ENCODE measurements at regions not wholly inside any gene's neighbourhood (a gene's known extent, or its start where the extent isn't known, plus 50 kb on each side); places are given as distances from the start of the nearest gene placed in this dataset.
A peak's percentile ranks its signal among the peaks of the same experiment; 100 is the strongest.

DNA sequence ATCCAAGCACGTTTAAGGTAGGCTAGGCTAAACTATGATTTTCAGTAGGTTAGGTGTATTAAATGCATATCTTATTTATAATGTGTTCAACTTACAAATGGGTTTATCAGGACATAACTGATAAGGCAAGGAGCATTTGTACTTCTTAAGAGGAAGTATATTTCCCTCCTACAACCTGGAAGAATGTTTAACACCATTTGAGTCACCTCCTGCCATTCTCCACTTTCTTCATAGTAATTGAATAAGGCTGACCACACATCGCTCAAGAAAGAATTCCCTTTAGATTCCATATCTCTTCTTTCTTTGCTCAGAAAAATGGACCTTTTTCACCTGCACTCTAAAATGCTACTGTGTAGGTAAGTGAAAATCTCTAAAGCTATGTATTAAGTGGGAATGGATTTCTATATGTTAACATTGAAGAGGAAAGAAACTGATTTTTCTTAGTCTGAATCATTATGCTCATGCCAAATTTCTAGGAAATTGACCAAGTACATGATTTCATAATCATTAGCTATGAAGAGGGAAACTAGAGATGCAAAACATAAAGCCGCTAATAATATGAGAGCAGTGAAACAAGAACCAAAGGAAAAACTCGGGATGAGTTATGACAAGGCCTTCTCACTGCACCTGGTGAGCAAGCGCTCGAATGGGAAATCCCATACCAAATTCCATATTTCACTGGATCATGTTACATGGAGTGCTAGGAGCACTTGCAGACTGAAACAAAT is 210.4 kb downstream of the ALDH8A1 start:
- no peak for DNase-seq (ENCODE audit: low spot score)

DNA sequence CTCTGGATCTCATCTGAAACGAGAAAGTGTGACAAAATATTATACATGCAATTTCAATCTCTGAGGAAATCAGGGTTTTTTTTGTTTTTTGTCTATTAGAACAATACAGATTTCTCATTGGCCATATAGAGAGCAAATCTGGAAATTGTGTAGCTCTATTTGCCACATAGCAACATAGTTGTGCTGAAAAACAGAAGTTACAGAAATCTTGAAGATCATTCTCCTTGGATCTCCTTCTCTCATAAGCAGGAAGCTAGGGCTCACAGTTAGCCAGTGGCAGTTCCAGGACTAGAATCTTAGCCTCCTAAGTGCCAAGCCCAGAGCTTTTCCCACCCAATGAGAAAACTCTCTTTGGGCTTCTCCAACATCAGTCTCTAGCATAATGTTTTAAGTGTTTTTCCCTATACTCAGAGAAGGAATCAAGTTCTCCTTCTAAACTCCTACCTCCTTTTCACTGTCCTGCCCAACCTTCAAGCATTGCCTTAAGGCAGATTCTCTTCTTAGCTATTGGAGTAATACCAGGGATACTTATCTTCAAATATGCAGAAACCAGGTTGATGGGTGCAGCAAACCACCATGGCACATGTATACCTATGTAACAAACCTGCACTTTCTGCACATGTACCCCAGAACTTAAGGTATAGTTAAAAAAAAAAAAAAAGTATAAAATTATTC is 211.6 kb downstream of the ALDH8A1 start:
- DNase-seq (ENCODE audit: low spot score): no peak

DNA sequence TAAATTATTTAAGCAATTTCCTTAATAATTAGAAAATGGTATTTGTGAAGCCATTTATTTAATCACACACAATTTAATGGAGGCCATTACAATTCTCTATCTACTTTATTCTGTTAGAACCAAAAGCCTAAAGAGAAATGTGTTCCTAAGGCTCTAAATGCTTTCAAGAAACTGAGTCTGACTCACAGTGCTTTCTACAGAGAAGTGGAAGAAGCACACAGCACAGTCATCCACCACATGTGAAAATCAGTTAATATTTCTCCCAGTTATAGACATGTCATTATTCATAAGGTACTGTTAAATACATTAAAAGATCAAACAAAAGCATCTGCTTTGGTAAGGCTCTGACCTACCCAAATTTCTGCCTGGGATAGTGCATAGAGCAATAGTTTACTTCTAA is 214.4 kb downstream of the ALDH8A1 start:
- DNase-seq (ENCODE audit: low spot score): no peak

DNA sequence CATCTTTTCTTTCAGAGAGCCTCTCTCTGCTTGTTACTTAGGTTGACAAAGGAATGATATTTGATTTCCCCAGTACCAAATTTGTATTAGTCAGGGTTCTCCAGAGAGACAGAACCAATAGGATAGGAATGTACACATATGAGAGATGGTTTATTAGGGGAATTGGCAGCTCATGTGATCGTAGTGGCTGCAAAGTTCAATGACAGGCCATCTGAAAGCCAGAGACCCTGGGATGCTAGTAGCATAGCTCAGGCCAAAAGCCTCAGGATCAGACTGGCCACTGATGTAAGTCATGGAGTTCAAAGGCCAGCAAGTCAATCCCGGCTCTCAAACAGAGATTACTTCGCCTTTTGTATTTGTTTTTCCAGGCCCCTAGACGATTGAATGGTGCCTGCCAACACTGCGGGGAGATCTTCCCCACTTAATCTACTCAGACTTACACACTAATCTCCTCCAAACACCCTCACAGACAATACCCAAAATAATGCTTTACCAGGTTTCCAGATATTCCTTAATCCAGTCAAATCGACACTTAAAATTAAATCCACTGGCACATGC is 215.5 kb downstream of the ALDH8A1 start:
- peak; percentile 56 for DNase-seq (ENCODE audit: low spot score)

DNA sequence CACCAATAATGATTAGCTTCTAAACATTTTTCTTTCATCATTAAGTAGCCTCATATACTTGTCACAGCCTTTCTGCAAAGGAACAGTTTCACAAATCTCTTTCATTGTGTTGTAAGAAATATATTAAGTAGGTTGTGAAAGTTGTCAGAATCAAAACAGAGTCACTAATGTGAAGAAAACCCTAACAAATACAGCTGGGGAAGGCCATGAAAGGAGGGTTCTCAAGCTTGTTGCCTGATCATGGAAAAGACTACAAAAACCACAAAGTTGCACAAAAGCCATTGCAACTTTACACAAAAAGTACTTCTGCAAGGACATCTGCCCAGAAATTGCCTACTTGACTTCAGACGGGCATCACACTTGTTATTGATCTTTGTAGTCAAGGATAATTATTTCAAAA is 216.1 kb downstream of the ALDH8A1 start:
- no peak for DNase-seq (ENCODE audit: low spot score)

DNA sequence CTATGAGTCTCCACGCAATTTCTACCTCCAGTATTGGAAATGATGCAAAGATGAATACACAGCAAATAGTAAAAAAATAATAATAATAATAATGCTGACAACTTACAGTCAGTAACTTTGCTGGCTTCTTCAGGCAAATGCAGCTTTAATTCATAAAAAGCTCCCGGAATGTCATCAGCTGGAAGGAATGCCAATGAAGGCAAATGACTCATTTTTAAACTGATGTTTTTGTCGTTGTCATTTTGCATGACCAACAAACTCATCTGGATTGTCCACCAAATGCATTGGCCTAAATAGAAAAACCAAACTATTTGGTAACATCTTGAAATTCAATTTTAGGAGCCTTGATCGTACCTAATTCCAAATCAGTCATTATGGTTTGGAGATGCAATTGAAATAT is 217.1 kb downstream of the ALDH8A1 start:
- DNase-seq (ENCODE audit: low spot score): no peak

DNA sequence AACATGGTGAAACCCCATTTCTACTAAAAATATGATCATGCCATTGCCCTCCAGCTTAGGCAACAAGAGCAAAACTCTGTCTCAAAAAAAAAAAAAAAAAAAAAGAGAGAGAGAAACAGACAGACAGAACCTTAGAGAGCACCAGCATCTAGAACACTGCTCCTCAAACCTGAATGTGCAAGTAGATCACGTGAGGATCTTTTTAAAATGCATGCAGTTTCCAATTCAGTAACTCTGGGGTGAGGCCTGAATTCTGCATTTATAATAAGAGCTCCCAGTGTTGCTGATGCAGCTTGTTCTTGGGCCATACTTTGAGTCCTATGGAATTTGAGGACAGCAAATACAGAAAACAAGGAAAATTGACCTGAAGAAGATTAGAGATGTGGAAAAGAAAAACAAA is 218.3 kb downstream of the ALDH8A1 start:
- no peak for DNase-seq (ENCODE audit: low spot score)

DNA sequence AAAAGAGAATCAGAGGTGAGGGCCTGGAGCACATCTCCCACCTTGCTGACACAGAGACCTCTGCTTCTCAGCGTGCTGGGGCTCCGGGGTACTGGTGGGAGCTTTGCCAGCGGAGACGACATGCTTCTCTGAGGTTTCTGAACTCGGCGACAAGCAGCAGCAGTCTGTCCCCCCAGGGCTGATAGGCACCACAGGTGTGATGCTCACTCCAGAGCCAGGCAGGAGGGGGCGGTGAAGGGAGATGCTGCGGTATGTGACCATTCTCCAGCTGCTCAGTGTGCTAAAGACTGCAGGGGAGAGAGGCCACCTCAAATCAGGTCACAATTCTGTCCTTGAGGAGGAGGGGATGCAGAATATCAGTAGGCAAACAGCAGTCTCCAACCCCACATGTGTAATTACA is 219.9 kb downstream of the ALDH8A1 start:
- DNase-seq (ENCODE audit: low spot score): no peak

DNA sequence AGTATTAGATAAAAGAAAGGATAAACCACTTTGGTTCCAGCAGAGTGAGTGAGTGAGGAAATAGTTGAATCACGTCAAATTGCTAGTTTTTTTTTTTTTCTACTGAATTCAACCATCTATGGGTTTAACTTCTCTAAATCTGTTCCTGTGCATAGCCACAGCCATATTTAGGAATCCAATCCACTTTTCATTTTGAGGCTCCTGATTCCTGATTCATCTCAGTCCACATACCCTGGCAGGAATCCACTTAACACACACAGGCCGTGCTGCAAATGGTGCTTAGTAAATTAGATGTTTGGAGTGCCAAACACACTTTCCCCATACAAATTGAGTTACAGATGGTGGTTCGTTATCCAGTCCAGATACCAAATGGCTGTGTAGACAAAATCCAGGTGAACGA is 220.3 kb downstream of the ALDH8A1 start:
- DNase-seq (ENCODE audit: low spot score): no peak

DNA sequence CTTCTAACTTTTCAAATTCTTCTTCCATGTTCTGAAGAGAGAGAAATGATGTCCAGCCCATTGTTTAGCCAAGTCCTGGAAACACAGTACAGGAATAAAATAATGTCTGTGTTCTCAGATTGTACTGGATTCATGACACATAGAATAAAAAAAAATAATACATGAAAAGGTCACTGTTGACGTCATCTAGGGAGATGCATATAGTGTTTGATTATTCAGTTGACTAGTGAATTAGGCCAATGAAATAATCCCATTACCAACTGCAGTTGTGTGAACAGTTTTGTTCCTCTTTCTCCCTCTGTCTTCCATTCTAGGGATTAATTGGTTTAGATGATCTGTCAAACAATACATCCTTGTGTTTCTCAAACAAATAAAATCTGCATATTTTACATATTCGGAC is 222.8 kb downstream of the ALDH8A1 start:
- no peak for DNase-seq (ENCODE audit: low spot score)

DNA sequence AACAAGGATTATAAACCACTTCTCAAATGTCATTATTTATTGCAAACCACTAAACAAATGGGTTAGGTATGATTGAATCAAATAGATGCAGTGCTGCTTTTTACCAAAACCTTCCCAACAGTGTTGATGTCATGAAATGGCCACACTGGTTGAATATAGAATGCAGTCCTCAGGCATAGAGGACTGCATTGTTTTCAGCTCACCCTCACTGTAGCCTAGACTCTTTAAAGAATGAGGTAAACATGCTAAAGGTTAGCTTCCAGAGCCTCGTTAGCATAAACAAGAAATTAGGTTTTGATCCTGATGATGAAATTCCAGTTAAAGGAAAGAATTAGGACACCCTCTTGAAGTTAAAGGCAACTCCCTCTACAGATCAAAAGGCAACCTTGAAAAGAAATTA is 224.3 kb downstream of the ALDH8A1 start:
- DNase-seq (ENCODE audit: low spot score): no peak

DNA sequence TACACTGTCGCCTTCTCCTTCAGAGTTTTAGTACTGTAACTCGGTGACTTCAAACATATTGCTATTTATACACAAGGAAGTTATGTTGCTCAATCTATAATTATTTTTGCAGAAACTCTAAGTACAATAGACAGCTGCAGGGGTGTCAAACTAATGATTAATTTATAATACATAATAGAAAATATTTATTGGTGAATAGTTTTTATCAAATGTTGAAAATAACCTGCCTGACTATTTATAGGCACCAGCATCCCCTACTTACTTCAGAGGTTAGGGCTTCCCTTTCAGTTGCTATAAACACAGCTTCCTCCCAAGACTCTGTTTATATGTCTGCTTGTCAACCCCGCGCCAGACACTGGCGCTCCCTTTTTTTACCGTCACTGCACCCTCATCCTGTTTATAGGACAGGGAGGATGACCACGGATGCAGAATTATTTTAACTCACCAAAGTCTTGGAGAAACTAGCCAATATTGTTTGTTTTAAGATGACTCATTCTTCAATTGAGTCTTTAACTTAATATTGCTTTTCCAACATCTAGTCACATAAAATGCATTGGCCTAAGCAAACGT is 225.0 kb downstream of the ALDH8A1 start:
- no peak for DNase-seq (ENCODE audit: low spot score)

DNA sequence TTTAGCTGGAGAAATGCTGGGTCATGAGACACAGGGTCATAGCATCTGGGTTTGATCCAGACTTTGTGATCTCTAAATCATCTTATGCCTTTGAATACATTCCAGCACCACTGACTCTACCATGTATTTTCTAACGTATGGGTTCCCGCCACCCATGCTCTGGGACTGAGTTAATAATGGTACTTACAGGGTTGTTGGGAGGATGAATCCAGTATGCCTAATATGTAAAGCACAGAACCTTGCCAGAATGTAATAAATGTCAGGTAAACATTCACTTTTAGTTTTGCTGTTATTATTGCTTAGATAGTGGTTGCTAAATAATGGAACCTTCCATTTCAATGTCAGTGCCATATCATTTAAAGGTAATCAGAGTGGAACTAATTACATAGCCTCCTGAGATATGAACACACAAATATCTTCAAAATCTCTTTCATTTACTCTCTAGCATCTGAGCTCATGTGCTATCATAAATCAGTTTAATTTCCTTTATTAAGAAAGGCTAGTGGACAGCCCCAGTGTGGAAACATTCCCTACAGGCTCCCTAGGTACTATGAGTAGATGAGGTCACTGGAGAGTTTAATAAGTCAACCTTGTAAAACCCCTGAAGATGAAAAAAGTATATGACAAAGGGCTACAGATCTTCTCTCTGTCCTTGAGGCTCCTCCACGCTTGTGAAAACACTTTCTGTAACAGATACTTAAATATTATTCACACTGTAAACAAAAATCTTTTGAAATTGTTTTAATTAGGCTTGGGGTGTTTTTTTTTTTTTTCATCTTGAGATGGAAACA is 226.6 kb downstream of the ALDH8A1 start:
- no peak for DNase-seq (ENCODE audit: low spot score)

DNA sequence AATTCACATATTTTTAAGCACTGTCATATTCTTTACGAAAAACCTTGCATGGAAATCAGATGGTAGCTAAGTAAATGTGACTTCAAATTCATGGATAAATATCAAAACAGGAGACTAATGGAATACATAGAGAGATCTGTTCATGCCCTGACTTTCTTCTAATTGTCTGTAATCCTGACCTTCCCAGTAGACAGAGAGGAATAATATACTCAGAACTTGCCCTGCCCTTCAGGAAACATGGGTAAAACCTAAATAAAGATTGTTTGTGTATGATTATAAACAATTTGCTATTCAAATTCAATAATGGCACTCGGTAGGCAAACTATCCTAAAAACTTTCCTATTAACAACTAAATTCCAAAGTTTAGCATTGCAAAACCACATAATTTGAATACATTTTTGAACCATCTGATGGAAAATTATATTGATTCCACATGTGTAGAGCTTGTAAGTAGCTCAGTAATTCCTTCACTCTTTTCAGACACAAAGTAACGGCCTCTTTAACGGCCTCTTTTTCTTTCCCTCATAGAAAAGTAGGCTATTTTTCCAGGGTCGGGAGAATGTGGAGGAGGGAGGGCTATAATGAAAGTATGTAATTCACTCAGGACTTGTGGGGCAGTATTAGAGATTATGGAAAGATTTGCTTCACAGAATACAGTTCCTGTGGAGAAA is 227.6 kb downstream of the ALDH8A1 start:
- no peak for DNase-seq (ENCODE audit: low spot score)

DNA sequence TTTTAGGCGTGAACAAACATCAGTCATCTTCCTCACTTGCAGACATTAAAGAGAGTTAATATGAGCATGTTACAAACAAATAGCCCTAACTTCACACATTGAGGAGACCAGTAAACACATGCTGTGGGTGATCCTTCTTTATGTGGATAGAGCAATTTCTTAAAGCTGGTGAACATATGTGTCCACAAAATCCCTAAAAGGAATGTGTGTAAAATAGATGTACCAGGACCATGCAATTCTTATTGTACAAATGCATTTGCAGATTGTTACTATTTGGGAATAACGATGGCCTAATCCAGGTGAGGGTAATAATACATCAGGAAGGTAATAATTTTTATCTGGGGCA is 228.9 kb downstream of the ALDH8A1 start:
- no peak for DNase-seq (ENCODE audit: low spot score)

DNA sequence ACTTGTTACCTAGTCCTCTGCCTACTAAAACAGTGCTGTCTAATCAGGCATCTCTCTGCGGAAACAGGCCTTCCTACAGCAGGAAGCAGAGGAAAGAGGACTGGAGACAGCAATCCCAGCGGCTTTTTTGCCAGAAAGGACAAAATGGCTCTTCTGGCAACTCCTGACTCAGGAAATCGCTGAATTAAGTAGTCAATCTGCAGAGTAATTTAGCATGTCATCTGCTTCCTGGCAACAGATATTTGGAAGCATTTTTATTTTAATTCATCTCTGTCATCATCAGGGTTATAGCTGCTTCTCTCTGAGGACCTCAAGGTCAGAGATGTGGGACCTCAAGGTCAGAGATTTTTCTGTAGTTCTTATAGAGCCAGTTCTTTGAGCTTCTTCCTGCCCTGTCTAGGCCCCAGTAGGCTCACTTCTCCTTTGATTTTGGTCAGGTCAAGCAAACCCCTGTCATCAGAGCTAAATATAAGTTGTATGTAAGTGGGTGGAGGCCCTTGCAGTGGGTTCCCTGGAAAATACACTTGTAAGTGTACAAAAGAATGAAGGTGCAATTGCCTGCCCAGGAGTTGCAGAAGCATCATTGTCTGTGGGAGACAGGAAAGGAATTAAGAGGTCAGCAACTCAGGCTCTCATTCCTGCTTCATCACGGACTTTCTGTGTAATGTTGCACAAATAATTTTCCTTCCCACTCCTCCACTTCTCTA is 229.4 kb downstream of the ALDH8A1 start:
- no peak for DNase-seq (ENCODE audit: low spot score)

DNA sequence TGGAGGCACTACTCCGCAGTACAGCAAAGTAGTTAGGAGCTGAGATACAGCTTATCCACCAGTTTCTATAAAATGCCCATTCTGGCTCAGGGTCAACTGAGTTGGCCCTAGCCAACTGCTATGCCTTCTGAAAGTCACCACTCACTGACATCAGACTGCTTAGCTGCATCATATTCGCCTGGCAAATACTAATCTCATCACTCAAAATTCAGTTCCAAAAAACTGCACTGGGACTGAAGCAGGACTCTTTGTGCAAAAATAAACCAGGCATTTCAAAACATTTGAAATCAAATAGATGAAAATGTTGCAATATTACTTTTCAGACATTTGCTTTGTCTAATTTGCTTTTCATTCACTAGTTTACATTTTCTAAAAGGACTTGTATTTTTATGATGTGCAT is 230.0 kb downstream of the ALDH8A1 start:
- no peak for DNase-seq (ENCODE audit: low spot score)

DNA sequence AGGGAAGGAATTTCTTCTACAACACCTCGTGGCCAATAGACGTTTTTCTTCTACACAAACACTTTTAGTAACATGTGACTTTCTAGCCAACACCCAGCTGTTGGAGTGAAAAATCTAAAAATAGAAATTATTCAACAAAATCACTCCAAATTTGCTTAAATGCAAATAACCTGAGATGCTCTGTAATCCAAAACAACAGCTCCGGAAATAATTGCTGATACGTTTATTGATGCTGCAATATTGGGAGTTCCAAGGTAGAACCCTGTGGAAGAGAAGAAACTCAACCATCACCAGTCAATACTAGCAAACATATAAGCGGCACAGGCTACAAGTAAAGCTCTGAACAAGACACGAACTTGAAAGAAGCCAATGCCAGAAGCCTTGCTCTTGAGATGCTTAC is 230.6 kb downstream of the ALDH8A1 start:
- no peak for DNase-seq (ENCODE audit: low spot score)

DNA sequence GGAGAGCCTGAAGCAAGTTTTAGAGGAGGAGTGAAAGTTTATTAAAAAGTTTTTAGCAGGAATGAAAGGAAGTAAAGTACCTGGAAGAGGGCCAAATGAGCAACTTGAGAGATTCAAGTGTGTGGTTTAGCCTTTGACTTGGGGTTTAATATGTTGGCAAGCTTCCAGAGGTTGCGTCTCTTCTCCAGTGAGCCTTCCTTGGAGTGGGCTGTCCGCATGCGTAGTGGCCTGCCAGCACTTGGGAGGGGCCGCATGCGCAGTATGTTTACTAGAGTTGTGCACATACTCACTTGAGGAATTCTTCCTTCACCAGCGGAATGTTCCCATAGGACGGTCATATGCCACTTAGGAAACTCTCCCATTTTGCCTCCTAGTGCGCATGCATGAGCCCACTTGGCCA is 235.2 kb downstream of the ALDH8A1 start:
- DNase-seq (ENCODE audit: low spot score): no peak

DNA sequence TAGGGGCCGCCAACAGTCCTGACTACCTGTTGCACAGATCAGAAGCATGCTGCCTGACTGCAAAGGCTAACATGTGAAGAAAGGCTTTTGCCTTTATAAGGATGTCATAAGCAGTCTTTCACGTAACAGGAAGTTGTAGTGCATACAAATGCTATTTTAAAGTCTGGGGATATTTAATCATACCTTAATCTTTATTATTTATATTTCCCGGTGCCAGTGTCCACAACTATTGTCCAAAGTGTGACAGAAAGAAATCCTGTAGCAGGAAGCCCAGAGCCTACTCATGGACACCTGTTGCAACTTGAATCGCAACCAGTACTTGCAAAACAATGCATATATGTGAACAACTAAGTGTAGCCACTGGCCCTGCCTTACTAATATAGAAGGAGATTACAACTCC is 235.8 kb downstream of the ALDH8A1 start:
- no peak for DNase-seq (ENCODE audit: low spot score)

DNA sequence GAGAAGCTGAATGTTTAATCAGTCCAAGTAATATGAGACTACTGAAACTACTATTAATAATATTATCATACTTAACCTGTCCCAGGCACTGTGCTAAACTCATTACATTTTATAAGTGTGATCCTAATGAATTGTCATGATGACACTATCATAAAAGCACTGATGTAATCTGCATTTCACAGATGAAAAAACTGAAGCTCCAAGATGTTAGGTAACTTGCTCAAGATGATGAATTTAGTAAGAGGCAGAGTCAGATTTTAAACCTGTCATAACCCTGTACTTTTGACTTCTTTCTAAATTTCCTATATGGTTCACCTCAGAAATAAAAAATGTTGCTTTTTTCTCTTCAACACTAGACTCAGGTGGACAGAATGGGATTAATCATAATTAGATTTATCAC is 237.6 kb downstream of the ALDH8A1 start:
- no peak for DNase-seq (ENCODE audit: low spot score)
